Body of pancreas (tissue), 4 donors: ENCODE measurements at regions not wholly inside any gene's neighbourhood (a gene's known extent, or its start where the extent isn't known, plus 50 kb on each side); places are given as distances from the start of the nearest gene placed in this dataset.

Source experiments
- ATAC-seq: fragments of 150-250 bp; one replicate; pipeline ENCODE4 v1.9.1; 2016
- DNase-seq, 4 donors: peaks; one replicate each; pipeline ENCODE4 v3.0.0-alpha.2; 2019
- H3K27ac ChIP-seq, 4 donors: fragments of 200-600 bp; sonication (generic); 1 replicate in 3 of 4; 2 replicates in 1 of 4; pipeline versions ENCODE4 v1.5.1 to v1.6.1; 2016 to 2019; ENCODE audit warnings: mild to moderate bottlenecking in 1 of 4, mixed read lengths in 1 of 4, moderate library complexity in 1 of 4
- H3K27me3 ChIP-seq, 2 donors: fragments of 200-600 bp; sonication (generic); one replicate each; pipeline ENCODE4 v1.6.0; 2016; ENCODE audit warnings: mild to moderate bottlenecking in 1 of 2
- H3K36me3 ChIP-seq, 2 donors: fragments of 200-600 bp; sonication (generic); replicated peaks in 1 of 2; 2 replicates each; pipeline ENCODE4 v1.5.1; 2016; ENCODE audit warnings: low read depth in 2 of 2; ENCODE audit not compliant: insufficient read depth in 1 of 2
- H3K4me1 ChIP-seq: fragments of 200-600 bp; sonication (generic); one replicate; pipeline ENCODE4 v1.6.0; 2016
- H3K4me3 ChIP-seq, 2 donors: fragments of 200-600 bp; sonication (generic); 1 replicate in 1 of 2; 2 replicates in 1 of 2; pipeline ENCODE4 v1.5.1; 2016 to 2019
- H3K9me3 ChIP-seq, 3 donors: fragments of 200-600 bp; sonication (generic); 1 replicate in 2 of 3; 2 replicates in 1 of 3; pipeline ENCODE4 v1.5.1; 2016
- POLR2A ChIP-seq, 3 donors: fragments of 450-650 bp; IDR thresholded peaks; one replicate each; pipeline ENCODE4 v1.6.1; 2016; ENCODE audit warnings: antibody characterized with exemption in 3 of 3, mild to moderate bottlenecking in 2 of 3
- WGBS, 2 donors: methylation state at CpG; one replicate each; pipeline ENCODE4 v1.1.5; 2017; 5-methylcytosine and 5-hydroxymethylcytosine counted together
- intact Hi-C: fragments of 100-400 bp; cut with DNase I; formaldehyde crosslinking; loops from one replicate; pipeline ENCODE4 v1.15.1; 2023
- TF ChIP-seq, protein P1 (sequence below), 7 experiments: fragments of 450-650 bp in 4 of 7; fragments of 200-600 bp in 3 of 7; sonication (generic) in 3 of 7; IDR thresholded peaks; one replicate each; pipeline ENCODE4 v1.5.1; 2016 to 2019; ENCODE audit warnings: antibody characterized with exemption in 7 of 7

DNA sequence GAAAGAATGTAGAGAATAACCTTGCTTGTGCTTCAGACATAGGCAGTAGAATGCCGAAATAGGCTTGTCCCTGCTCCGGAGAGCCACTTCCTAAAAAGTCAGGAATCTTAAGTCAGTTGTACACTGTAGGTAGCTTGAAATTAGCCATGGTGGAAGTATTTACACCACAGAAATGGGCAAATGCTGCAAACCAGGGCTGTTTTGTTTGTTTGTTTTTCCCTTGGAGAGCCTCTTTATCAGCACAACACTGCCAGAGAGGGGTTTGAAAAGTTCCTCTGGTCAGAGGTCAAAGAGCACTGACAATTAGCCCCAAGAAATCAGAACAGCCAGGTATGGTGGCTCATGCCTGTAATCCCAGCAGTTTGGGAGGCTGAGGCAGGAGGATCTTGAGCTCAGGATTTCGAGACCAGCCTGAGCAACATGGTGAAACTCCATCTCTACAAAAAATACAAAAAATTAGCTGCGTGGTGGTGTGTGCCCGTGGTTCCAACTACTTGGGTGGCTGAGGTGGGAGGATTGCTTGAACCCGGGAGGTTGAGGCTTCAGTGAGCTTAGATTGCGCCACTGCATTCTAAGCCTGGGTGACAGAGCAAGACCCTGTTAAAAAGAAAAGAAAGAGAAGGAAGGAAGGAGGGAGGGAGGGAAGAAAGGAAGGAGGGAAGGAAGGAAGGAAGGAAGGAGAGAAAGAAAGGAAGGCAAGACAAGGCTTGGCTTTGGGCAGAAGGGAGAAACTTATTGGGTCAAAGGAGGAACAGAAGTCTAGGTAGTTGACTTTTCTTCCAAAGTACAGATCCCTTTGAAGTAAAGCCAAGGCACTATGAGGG, 61.0 kb upstream of the ZMYND8 start:
- H3K4me1 ChIP-seq, result peaks cover 12% of the 10 kb centered on the region
- intact Hi-C loops, result no loop called here
- no peak overlapping the region for H3K27ac ChIP-seq
- ATAC-seq (no peak), DNase-seq (no peak)
- H3K36me3 ChIP-seq, result no peaks in the 10 kb centered on the region
- H3K9me3 ChIP-seq, result no peaks in the 10 kb centered on the region
- 89% methylated on average over 7 of the region's 7 CpGs for WGBS, 2 donors
- no peaks in the 10 kb centered on the region for H3K27me3 ChIP-seq
- TF ChIP-seq POLR2A (IDR thresholded peaks at IDR 0.05), result no peak
- TF ChIP-seq, protein P1, sequence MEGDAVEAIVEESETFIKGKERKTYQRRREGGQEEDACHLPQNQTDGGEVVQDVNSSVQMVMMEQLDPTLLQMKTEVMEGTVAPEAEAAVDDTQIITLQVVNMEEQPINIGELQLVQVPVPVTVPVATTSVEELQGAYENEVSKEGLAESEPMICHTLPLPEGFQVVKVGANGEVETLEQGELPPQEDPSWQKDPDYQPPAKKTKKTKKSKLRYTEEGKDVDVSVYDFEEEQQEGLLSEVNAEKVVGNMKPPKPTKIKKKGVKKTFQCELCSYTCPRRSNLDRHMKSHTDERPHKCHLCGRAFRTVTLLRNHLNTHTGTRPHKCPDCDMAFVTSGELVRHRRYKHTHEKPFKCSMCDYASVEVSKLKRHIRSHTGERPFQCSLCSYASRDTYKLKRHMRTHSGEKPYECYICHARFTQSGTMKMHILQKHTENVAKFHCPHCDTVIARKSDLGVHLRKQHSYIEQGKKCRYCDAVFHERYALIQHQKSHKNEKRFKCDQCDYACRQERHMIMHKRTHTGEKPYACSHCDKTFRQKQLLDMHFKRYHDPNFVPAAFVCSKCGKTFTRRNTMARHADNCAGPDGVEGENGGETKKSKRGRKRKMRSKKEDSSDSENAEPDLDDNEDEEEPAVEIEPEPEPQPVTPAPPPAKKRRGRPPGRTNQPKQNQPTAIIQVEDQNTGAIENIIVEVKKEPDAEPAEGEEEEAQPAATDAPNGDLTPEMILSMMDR (IDR thresholded peaks at IDR 0.05), result no peak
- no peak overlapping the region for H3K4me3 ChIP-seq

DNA sequence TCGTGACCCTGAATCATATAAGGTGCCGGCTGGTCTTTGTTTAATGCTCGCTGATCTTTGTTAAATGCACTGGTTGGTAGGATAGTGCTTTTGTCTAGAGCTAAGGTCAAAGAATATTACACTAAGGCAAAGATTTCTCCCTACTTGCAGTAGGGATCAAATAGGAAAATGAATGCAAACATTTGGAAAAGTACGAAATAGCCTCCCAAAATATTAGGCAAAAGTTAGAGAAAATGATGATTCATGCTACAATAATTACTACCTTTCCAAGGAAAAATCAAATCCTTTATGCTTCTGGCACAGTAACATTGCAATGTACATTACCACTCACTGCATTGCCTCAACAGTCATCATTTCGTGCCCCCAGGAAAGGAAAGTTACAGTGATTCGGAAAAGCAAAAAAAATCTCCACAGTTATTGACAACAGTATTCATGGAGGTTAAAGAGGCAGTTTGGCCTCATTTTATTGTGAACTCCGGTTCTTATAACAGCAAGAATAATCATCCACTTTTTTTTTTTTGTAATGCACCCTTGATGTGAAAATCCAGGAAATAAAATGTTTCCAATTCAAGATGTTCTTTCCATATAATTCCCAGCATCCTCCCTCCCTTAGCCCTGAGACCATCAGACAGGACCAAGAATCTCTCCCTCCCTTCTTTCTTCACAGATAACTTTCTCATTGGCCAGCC, 61.7 kb upstream of the ZMYND8 start:
- Histone ChIP-seq H3K4me1 (peaks cover 12% of the 10 kb centered on the region), H3K27me3 (no peaks in the 10 kb centered on the region), H3K36me3 (no peaks in the 10 kb centered on the region), H3K9me3 (no peaks in the 10 kb centered on the region), H3K27ac (no peak overlapping the region), H3K4me3 (no peak overlapping the region)
- no peak for DNase-seq
- no peak for TF ChIP-seq POLR2A (IDR thresholded peaks at IDR 0.05)
- TF ChIP-seq, protein P1 (IDR thresholded peaks at IDR 0.05), result no peak
- WGBS, 2 donors, result 72 to 73% methylated on average over 7 of the region's 7 CpGs
- intact Hi-C loops, result no loop called here
- ATAC-seq, result no peak

DNA sequence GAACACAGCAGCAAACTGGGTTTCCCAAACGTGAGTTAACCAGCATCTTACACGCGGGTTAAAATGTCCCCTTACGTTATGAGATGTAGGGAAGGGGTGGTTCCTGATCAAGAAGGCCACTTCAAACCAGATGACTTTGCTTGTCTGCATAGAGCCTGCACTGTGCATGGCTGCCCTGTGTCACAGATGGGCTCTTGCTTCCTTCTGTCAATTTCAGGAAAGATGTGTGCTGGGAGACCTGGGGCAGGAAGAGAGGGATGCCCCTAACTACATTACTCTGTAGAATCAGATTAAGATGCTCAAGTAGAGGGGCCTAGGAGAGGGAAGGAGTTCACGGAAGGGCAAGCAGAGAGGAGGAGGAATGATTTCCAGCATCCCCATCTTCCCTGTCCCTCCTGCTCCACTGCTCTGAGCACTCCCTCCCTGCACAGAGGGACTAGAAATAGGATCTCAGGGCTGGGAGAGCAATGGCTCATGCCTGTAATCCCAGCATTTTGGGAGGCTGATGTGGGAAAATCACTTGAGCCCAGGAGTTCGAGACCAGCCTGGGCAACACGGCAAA, 63.5 kb upstream of the ZMYND8 start:
- WGBS, 2 donors, result 84 to 96% methylated on average over 7 of the region's 7 CpGs
- ATAC-seq, result no peak
- intact Hi-C loops, result no loop called here

DNA sequence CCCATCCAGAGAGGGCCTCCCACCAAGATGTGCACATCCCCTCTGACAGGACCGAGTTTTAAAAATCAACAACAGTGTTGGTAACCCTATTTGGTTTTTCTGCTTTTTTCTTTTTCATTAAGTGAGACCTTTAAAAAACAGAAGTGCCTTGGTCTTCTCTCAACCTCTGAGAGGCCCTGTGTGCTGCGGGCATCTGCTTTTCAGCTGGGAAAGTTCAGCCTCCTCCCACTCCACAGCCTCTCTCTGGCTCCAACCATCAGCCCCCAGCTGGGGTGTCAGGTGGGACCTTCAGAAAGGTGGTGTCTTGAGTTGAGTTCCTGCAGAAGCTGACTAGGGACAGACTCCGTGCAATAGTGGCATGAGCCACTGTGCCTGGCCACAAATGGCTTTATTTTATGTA, 64.6 kb upstream of the ZMYND8 start:
- no peak overlapping the region for H3K4me3 ChIP-seq
- no peaks in the 10 kb centered on the region for H3K27me3 ChIP-seq
- intact Hi-C loops, result no loop called here
- H3K27ac ChIP-seq, result no peak overlapping the region
- no peaks in the 10 kb centered on the region for H3K36me3 ChIP-seq
- peaks cover 0 to 1% (median 0%) of the 10 kb centered on the region in 3 donors for H3K9me3 ChIP-seq
- WGBS, 2 donors, result 74 to 75% methylated on average over 2 to 3 of the region's 3 CpGs
- ATAC-seq, result no peak
- TF ChIP-seq, protein P1 (IDR thresholded peaks at IDR 0.05), result no peak
- no peak for TF ChIP-seq POLR2A (IDR thresholded peaks at IDR 0.05)
- DNase-seq, result no peak
- no peaks in the 10 kb centered on the region for H3K4me1 ChIP-seq

More for the DNA sequence above, 63.5 kb upstream of the ZMYND8 start:
- no peak for DNase-seq
- no peaks in the 10 kb centered on the region for H3K36me3 ChIP-seq
- H3K27me3 ChIP-seq, result no peaks in the 10 kb centered on the region
- no peak overlapping the region for H3K27ac ChIP-seq
- H3K4me1 ChIP-seq, result peaks cover 7% of the 10 kb centered on the region
- TF ChIP-seq POLR2A (IDR thresholded peaks at IDR 0.05), result no peak
- no peak overlapping the region for H3K4me3 ChIP-seq
- no peaks in the 10 kb centered on the region for H3K9me3 ChIP-seq

DNA sequence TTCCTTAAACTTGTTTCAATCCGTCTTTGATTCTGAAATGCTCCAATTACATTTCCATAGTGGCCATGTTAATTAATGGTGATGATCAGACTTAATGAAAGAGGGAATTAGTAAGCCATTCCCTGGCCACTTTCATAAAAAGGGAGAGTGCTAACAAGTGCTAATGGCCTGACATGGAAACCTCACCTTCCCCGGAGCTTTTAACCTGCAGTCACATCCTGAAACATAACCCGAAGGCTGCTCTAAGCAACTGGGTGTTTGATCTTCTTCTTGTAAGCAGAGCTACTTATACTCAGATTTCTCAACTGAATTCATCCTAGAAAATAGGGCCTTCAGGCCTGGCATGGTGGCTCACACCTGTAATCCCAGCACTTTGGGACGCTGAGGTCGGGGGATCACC, 67.1 kb upstream of the ZMYND8 start:
- WGBS, 2 donors, result 81 to 85% methylated on average over 5 of the region's 5 CpGs
- Histone ChIP-seq H3K36me3 (no peaks in the 10 kb centered on the region), H3K9me3 (peaks cover 0 to 15% (median 0%) of the 10 kb centered on the region in 3 donors), H3K27me3 (no peaks in the 10 kb centered on the region), H3K4me1 (no peaks in the 10 kb centered on the region), H3K27ac (no peak overlapping the region), H3K4me3 (no peak overlapping the region)
- ATAC-seq, result no peak
- intact Hi-C loops, result no loop called here
- no peak for DNase-seq
- TF ChIP-seq POLR2A (IDR thresholded peaks at IDR 0.05), result no peak
- TF ChIP-seq, protein P1 (IDR thresholded peaks at IDR 0.05), result no peak
